C4-2B (cell line): ENCODE measurements at regions not wholly inside any gene's neighbourhood (a gene's known extent, or its start where the extent isn't known, plus 50 kb on each side); places are given as distances from the start of the nearest gene placed in this dataset.

Experiments
- H3K27ac ChIP-seq: fragments of 450-650 bp; 2 replicates; pipeline ENCODE4 v1.5.1; 2017
- ZFX ChIP-seq: fragments of 450-650 bp; IDR thresholded peaks from 2 replicates; pipeline ENCODE4 v1.6.1; 2017
- TF ChIP-seq, protein P1 (sequence below): fragments of 450-650 bp; conservative IDR thresholded peaks from 2 replicates; pipeline ENCODE4 v1.5.1; 2017; ENCODE audit warnings: mild to moderate bottlenecking

DNA sequence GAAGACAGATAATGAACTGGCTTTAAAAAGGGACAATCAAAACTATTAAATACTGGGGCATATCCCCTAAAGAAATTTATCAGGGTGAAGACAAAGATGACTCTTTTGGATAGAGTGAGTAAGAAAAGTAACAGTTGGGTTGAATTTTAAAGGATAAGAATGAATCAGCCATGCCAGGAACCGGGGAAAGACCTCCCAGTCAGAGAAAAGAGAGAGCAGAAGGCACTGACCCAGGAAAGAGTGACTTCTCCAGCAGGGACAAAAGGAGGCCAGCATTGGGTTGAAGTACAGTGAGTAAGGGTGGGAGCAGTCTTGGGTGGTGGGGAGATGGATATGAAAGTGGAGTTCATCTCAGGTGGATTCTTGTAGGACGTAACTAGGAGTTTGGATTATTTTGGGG is 516.9 kb upstream of the JAG1 start:
- H3K27ac ChIP-seq, result no peak overlapping the region
- no peak for TF ChIP-seq ZFX
- TF ChIP-seq, protein P1, sequence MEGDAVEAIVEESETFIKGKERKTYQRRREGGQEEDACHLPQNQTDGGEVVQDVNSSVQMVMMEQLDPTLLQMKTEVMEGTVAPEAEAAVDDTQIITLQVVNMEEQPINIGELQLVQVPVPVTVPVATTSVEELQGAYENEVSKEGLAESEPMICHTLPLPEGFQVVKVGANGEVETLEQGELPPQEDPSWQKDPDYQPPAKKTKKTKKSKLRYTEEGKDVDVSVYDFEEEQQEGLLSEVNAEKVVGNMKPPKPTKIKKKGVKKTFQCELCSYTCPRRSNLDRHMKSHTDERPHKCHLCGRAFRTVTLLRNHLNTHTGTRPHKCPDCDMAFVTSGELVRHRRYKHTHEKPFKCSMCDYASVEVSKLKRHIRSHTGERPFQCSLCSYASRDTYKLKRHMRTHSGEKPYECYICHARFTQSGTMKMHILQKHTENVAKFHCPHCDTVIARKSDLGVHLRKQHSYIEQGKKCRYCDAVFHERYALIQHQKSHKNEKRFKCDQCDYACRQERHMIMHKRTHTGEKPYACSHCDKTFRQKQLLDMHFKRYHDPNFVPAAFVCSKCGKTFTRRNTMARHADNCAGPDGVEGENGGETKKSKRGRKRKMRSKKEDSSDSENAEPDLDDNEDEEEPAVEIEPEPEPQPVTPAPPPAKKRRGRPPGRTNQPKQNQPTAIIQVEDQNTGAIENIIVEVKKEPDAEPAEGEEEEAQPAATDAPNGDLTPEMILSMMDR, result no peak

- TF ChIP-seq, protein P1, result no peak
- TF ChIP-seq ZFX, result no peak
- H3K27ac ChIP-seq, result no peak overlapping the region
Observed at GRCh38 chr20:11192106-11192505, 518.3 kb upstream of the JAG1 start.

GRCh38 chr20:11193241-11193640 is 519.4 kb upstream of the JAG1 start:
- H3K27ac ChIP-seq, result no peak overlapping the region
- no peak for TF ChIP-seq ZFX
- TF ChIP-seq, protein P1, result no peak

DNA sequence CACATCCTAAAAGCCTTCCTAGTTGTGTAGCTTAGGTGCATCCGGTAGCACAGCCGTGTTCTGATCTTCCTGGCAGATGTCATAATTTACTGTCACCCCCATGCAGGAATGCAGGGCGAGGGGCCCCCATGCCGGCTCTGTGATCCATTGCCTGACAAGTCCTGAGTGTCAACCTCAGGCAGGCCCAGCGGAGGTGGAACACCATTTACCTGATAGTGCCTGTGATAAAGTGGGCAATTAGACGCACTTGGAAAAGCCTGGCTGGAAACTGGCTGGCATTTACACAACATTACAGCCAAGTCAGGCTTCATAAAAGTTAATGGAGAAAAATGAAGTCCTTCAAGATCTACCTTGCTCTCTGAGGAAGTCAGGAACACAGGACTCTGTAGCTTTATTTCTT is 521.4 kb upstream of the JAG1 start:
- H3K27ac ChIP-seq, result no peak overlapping the region

GRCh38 chr20:11195899-11196558 is 522.2 kb upstream of the JAG1 start:
- TF ChIP-seq, protein P1, result no peak
- no peak for TF ChIP-seq ZFX
- H3K27ac ChIP-seq, result no peak overlapping the region

More for the DNA sequence above, 521.4 kb upstream of the JAG1 start:
- TF ChIP-seq ZFX, result no peak
- TF ChIP-seq, protein P1, result no peak

DNA sequence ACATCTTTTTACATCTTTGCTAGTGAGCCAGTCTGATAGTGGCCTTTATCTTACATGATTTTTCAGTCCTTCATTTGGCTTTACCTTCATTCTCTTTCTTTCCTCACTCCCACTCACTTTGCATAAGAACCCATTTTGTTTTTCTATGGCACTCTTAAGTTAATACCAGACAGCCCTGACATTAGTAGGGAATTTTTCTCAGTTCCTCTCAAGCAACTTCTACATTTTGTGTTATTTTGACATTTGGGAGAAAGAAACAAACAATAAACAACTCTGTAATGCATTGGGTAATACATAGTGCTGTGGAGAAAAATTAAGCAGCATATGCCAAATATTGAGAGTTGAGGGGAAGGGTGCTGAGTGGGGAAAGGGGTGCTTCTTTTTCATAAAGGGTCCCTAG is 524.1 kb upstream of the JAG1 start:
- H3K27ac ChIP-seq, result no peak overlapping the region
- no peak for TF ChIP-seq ZFX
- TF ChIP-seq, protein P1, result no peak

DNA sequence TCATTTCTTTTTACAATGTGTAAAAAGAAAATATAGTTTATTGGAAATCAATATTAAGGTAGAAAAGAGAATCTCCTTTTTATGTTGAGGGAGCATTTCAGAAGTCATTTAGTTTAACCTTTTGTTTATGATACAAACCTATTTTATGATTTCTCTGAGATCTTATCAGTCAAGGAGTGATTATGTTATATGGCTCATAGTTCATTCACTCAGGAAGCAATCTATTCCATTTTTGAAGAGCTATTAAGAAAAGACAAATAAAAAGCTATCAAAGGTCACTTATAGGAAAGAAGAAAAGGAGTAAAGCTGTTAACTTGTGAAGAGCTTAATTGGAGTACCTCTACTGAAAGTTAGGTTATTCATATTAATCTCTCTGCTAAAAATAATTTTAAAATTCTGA is 526.6 kb upstream of the JAG1 start:
- TF ChIP-seq ZFX, result no peak
- TF ChIP-seq, protein P1, result no peak
- no peak overlapping the region for H3K27ac ChIP-seq
